ENCODE measurements at regions not wholly inside any gene's neighbourhood (a gene's known extent, or its start where the extent isn't known, plus 50 kb on each side); places are given as distances from the start of the nearest gene placed in this dataset.
A peak's percentile ranks its signal among the peaks of the same experiment; 100 is the strongest.

GRCh38 chr5:101948615-101949014 is 347.5 kb downstream of the SLCO4C1 start:
- intact Hi-C loops (cut with DNase I): no loop called here
- DNase-seq: no peak

- no peak for DNase-seq
- intact Hi-C loops (cut with DNase I): no loop called here
Measured at GRCh38 chr5:101943784-101944183, 352.3 kb downstream of the SLCO4C1 start.

- DNase-seq: peak in 25 of 42 donors; percentile 5 to 72 (median 36)
- intact Hi-C loops (cut with DNase I): no loop called here
Measured at GRCh38 chr5:101942321-101942882, 353.7 kb downstream of the SLCO4C1 start.

GRCh38 chr5:101937041-101937440 is 359.0 kb downstream of the SLCO4C1 start:
- intact Hi-C loops (cut with DNase I): no loop called here
- DNase-seq: no peak

GRCh38 chr5:101935086-101935485 is 361.0 kb downstream of the SLCO4C1 start:
- DNase-seq: no peak
- intact Hi-C loops (cut with DNase I): no loop called here

GRCh38 chr5:101932599-101932998 is 363.5 kb downstream of the SLCO4C1 start:
- DNase-seq: no peak
- intact Hi-C loops (cut with DNase I): no loop called here

GRCh38 chr5:101929628-101930027 is 366.5 kb downstream of the SLCO4C1 start:
- DNase-seq: no peak
- intact Hi-C loops (cut with DNase I): no loop called here

- DNase-seq: no peak
- intact Hi-C loops (cut with DNase I): no loop called here
Measured at GRCh38 chr5:101917166-101917565, 378.9 kb downstream of the SLCO4C1 start.

GRCh38 chr5:101915554-101915953 is 380.5 kb downstream of the SLCO4C1 start:
- intact Hi-C loops (cut with DNase I): no loop called here
- no peak for DNase-seq

- intact Hi-C loops (cut with DNase I): no loop called here
- DNase-seq: no peak
Measured at GRCh38 chr5:101904736-101905135, 391.3 kb downstream of the SLCO4C1 start.

GRCh38 chr5:101897914-101898313 is 398.2 kb downstream of the SLCO4C1 start:
- intact Hi-C loops (cut with DNase I): no loop called here

GRCh38 chr5:101894985-101895384 is 401.1 kb downstream of the SLCO4C1 start:
- intact Hi-C loops (cut with DNase I): no loop called here
- no peak for DNase-seq

More at GRCh38 chr5:101897914-101898313, 398.2 kb downstream of the SLCO4C1 start:
- DNase-seq: no peak

GRCh38 chr5:101878190-101878589 is 417.9 kb downstream of the SLCO4C1 start:
- no peak for DNase-seq
- intact Hi-C loops (cut with DNase I): no loop called here

- no peak for DNase-seq
- intact Hi-C loops (cut with DNase I): no loop called here
Measured at GRCh38 chr5:101877451-101877850, 418.6 kb downstream of the SLCO4C1 start.

- intact Hi-C loops (cut with DNase I): no loop called here
- DNase-seq: no peak
Measured at GRCh38 chr5:101866473-101866872, 429.6 kb downstream of the SLCO4C1 start.

- intact Hi-C loops (cut with DNase I): no loop called here
- no peak for DNase-seq
Measured at GRCh38 chr5:101860563-101860962, 435.5 kb downstream of the SLCO4C1 start.

- DNase-seq: no peak
- intact Hi-C loops (cut with DNase I): no loop called here
Measured at GRCh38 chr5:101860145-101860544, 435.9 kb downstream of the SLCO4C1 start.

GRCh38 chr5:101846496-101846895 is 449.6 kb downstream of the SLCO4C1 start:
- DNase-seq: no peak
- intact Hi-C loops (cut with DNase I): no loop called here

- no peak for DNase-seq
- intact Hi-C loops (cut with DNase I): no loop called here
Measured at GRCh38 chr5:101843055-101843454, 453.0 kb downstream of the SLCO4C1 start.

GRCh38 chr5:101838435-101838834 is 457.6 kb downstream of the SLCO4C1 start:
- intact Hi-C loops (cut with DNase I): no loop called here
- no peak for DNase-seq

GRCh38 chr5:101829255-101829654 is 466.8 kb downstream of the SLCO4C1 start:
- DNase-seq: no peak
- intact Hi-C loops (cut with DNase I): no loop called here

GRCh38 chr5:101811466-101811865 is 484.6 kb downstream of the SLCO4C1 start:
- no peak for DNase-seq

More at GRCh38 chr5:101811466-101811865, 484.6 kb downstream of the SLCO4C1 start:
- intact Hi-C loops (cut with DNase I): no loop called here
